HG03558 (cell line): ENCODE measurements at regions not wholly inside any gene's neighbourhood (a gene's known extent, or its start where the extent isn't known, plus 50 kb on each side); places are given as distances from the start of the nearest gene placed in this dataset.

ENCODE experiments used
- ATAC-seq: cut with Tn5 transposase; IDR thresholded peaks from one replicate; pipeline ENCODE4 v1.9.1; 2021; ENCODE audit warnings: moderate number of reproducible peaks; ENCODE audit not compliant: unreplicated experiment; ENCODE audit errors: extremely low read depth

DNA sequence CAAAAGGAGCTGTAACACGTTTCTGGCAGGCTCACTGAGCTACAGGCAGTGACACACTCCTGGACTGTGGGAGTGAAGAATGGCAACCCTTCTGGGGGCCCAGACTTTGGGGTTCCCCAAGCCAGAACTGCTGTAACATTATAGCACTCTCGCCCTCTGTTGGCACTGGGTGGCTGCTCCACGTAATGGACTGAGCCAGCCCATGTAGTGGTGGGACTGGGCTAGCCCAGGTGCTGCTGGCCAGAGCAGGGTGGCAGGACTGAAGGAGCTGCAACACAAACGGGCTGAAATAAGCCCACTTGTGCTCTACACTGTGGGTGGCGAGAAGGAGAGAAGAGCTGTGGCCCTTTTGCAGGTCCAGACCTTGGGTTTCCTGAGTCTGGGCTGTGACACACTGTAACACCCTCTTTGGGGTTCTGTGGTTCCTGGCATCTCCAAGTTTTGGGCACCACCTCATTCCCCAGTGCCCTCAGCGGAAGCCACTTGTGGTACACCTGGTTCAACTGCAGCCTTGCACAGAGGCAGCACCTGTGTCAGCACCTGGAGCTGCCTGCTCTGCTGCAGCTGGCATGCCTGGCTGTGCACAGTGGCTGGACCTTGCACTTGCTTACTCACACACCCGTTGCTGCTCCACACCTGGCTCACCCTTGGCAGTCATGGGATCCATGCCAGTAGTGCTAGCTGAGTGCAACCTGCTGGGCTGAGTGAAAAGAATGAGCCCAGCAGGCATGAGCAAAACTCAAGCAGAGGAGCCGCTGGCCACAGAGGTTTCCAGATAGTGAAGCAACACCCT, 95.0 kb upstream of the PRR16 start:
- ATAC-seq = no peak

DNA sequence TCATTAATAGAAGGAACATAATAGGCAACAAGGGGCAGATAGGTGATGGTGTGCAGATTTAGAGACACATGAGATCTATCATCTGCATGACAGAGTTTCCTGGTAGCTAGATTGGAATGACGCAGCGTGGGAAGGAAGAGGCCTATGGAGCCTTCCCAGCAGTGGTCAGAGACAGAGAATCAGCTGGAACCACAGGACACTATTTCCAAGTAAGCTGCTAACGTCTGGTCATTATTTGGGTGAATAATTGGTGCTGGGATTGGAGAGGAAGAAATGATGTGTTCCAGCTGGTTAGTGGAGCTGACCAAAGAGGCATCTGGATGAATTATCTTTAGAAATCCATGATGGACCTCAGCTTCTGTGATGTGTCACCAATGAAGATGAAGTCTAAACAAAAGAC, 91.2 kb upstream of the PRR16 start:
- ATAC-seq = no peak

DNA sequence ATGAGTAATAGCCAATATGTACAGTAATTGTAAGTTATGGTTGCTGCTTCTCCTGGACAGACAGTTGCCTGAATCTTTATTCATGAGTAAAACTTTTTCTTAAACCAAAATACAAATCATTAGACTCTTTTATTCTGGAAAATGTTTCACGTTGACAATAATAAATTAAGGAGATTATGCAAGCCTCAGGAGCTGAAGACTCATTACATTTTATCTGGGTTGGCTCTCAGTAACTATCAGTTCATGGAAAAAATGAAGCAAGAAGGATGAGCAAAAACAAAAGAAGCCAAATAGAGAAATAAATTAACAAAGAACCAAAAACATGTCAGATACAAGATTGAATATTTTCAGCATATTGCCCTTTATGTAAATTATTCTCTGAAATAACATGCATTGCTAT, 88.9 kb upstream of the PRR16 start:
- ATAC-seq = no peak

DNA sequence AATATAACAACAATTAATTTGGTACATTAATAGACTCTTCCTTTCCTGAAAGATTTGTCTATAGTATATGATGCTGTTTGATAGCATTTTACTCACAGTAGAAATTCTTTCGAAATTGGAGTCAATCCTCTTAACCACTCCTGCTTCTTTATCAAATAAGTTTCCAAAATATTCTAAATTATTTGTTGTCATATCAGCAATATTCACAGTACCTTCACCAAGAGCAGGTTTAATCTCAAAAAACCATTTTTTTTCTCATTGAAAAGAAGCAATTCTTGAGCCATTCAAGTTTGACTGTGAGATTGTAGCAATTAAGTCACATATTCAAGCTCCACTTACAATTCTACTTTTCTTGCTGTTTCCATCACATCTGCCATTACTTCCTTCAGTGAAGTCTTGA, 83.5 kb upstream of the PRR16 start:
- ATAC-seq = no peak

DNA sequence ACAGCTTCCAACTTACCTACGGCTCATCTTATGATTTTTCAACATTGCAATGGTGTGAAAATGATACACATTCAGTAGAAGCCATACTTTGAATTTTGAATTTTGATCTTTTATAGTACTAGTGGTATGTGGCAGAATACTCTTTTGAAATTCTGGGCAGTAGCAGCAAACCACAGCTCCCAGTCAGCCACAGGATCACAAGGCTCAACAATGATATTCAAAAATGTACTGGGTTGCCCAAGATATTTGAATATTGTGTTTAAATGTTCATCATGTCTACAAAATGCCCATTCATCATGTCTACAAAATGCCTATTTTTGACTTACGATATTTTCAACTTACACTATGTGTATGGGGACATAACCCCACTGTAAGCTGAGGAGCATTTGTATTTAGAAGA, 81.3 kb upstream of the PRR16 start:
- ATAC-seq = no peak

DNA sequence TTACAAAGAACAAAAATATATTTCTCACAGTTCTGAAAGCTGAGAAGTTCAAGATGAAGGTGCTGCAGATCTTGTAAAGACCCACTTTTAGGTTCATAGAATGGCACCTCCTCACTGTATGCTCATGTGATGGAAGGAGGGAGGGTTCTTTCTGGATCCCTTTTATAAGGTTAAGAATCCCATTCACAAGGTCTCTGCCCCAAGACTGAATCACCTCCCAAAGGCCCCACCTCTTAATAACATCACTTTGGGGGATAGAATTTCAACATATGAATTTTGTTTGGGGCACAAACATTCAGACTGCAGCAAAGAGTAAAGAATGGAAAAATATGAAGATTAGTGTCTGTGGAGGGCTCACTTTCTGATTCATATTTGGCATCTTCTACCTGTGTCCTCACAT, 77.1 kb upstream of the PRR16 start:
- no peak for ATAC-seq

DNA sequence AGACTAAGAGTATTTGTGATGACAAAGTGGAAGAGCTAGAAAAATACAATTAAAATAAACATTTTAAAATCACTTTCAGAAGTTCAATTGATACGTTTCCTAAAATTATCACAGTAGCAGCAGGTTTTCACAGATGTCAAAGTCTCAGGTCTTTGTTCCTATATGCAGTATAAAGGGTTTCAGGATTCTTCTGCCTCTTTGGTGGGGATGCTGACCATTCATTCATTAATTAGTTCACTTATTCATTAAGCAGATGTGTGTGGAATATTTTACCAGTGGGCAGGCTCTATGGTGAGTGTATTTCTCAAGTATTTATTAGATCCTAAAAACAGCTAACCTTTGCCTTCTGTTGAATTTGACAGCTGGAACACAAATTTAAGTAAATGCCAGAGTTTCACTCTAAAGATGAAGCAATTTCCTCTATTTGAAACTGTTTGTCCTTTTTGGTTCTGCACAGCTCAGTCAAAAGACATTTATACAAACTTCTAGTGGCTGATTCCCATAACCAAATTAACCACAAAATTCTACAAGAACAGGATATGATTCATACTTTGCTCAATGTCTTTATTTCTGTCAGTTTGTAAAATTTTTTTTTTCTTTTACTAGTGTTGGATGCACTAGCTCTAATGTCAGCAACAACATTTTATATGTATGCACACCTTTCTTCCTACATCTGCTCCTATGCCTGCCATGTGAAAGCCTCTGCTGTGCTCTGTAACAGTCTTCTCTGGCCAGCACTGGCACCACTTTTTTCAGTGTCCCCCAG, 75.9 kb upstream of the PRR16 start:
- peak; percentile 67 for ATAC-seq

DNA sequence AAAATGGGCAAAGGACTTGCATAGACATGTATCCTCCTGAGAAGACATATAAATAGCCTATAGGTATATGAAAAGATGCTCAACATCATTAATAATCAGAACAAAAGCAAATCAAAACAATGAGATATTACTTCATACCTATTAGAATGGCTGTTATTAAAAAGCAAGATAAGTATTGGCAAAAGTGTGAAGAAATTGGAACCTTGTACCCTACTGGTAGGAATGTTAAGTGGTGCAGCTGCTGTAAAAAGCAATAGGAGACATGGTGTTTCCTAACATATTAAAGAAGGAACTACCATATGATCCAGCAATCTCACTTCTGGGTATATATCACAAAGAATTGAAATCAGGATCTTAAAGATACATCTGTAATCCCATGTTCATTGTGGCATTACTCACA, 69.8 kb upstream of the PRR16 start:
- no peak for ATAC-seq

DNA sequence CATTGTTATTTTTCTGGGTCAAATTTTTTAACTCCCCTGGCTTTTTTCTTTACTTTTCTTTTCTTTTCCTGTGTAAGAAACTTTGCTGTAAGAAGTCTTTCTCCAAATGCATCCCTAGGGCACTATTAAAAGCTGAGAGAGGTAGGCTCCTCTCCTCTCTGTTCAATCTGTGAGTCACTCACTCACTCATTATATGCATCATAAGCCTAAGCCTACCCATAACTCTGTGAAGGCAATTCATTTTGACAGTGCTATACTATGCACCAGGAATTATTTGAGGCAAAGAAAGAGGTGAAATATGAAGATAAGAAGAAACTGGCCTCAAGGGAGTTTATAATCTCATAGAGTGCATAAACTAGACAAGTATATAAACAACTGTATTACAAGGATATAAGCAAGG, 67.9 kb upstream of the PRR16 start:
- no peak for ATAC-seq

DNA sequence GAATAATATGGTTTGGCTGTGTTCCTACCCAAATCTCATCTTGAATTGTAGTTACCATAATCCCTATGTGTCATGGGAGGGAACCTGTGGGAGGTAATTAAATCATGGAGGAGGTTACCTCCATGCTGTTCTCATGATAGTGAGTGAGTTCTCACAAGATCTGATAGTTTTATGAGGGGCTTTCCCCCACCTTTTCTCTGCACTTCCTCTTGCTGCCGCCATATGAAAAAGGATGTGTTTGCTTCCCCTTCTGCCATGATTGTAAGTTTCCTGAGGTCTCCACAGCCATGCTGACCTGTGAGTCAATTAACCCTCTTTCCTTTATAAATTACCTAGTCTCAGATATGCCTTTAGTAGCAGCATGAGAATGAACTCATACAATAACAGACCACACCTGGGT, 63.7 kb upstream of the PRR16 start:
- ATAC-seq = no peak

DNA sequence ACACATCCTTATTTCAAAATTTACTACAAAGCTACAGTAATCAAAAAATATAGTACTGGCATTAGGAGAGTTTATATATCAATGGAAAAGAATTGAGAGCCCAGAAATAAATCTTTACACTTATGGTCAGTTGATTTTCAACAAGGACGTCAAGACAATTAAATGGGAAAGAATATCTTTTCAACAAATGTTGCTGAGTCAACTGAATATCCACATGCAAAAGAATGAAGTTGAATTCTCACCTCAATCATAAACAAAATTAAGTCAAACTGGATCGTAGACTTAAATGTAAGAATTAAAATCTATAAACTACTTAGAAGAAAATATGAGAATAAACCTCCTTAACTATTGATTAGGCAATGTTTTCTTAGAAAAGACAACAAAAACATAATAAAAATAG, 61.5 kb upstream of the PRR16 start:
- ATAC-seq = no peak

DNA sequence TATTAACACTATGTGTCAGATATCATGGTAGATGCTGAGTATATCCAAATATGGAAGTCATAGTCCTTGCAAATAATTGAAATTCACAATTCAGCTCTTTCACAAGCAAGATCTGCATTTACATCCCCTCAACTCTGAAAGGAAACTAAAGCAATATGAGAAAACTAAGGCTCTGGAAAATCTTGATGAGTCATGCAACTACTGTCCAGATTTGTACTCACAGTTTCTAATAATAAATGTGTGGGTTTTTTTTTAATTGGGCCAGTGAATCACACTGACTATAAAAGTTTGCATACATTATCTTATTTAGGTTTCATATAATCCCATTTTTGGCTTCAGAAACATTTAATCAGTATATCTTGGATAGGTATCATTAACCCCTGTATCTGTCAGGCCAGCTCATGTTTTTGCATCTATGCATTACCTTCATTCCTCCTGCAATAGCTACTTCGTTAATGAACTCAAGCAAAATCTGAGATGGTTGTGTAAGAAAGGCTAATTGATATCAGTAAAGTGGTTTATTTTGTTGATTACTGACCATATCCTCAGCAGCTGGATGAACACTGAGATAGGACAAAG, 58.7 kb upstream of the PRR16 start:
- no peak for ATAC-seq

DNA sequence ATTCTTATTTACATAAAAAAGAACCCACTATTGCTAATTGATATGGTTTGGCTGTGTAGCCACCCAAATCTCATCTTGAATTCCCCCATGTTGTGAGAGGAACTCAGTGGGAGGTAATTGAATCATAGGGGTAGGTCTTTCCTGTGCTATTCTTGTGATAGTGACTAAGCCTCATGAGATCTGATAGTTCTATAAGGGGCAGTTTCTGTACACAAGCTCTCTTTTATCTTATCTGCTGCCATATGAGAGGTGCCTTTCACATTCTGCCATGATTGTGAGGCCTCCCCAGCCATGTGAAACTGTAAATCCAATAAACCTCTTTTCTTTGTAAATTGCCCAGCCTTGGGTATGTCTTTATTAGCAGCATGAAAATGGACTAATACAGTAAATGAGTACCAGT, 58.2 kb upstream of the PRR16 start:
- no peak for ATAC-seq

DNA sequence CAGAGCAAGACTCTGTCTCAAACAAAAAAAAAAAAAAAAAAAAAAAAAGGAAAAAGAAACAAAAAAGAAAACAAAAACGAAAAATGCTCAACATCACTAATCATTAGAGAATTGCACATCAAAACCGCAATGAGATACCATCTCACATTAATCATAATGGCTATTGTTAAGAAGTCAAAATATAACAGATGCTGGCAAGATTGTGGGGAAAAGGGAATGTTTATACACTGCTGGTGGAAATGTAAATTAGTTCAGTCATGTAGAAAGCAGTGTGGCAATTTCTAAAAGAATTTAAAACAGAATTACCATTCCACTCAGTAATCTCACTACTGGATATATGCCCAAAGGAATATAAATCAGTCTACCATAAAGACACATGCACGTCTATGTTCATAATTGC, 50.4 kb upstream of the PRR16 start:
- ATAC-seq = no peak
